ENCODE measurements at regions not wholly inside any gene's neighbourhood (a gene's known extent, or its start where the extent isn't known, plus 50 kb on each side); places are given as distances from the start of the nearest gene placed in this dataset.

DNA sequence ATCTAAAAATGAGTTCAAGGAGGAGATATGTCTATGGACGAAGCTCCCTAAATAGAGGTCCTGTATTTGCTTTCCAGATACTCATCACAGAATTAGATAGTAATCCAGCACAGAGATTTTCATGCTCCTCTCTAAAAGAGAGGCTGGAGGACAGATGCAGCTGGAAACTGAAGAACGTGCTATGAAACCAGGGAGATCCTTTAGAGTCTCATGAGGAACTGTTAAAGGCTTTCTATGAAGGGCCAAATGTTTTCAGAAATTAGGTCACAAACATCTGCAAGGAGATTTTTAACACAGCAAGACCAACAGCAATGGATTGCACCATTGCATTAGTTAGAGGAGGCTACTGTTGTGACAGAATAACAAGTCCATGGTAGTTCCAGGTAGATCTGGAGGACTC lies 95.6 kb upstream of the ARHGAP20 start:
- intact Hi-C loops (cut with DNase I; ENCODE audit: low total_unique reads), result no loop called here
- Histone ChIP-seq H3K27ac (no peak overlapping the region), H3K27me3 (replicated peaks in 1 of 7) (peaks cover 0 to 4% (median 0%) of the 10 kb centered on the region in 7 donors), H3K4me3 (no peak overlapping the region), H3K9me3 (no peaks in the 10 kb centered on the region), H3K4me1 (no peaks in the 10 kb centered on the region), H3K36me3 (no peaks in the 10 kb centered on the region)
- no peak for DNase-seq
- WGBS, 5 donors, result 75 to 92% (median 86%) methylated on average over 2 of the region's 2 CpGs
- TF ChIP-seq POLR2AphosphoS5 (IDR thresholded peaks at IDR 0.05) (no peak), POLR2A (IDR thresholded peaks at IDR 0.05) (no peak)
- TF ChIP-seq, protein P1, sequence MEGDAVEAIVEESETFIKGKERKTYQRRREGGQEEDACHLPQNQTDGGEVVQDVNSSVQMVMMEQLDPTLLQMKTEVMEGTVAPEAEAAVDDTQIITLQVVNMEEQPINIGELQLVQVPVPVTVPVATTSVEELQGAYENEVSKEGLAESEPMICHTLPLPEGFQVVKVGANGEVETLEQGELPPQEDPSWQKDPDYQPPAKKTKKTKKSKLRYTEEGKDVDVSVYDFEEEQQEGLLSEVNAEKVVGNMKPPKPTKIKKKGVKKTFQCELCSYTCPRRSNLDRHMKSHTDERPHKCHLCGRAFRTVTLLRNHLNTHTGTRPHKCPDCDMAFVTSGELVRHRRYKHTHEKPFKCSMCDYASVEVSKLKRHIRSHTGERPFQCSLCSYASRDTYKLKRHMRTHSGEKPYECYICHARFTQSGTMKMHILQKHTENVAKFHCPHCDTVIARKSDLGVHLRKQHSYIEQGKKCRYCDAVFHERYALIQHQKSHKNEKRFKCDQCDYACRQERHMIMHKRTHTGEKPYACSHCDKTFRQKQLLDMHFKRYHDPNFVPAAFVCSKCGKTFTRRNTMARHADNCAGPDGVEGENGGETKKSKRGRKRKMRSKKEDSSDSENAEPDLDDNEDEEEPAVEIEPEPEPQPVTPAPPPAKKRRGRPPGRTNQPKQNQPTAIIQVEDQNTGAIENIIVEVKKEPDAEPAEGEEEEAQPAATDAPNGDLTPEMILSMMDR (IDR thresholded peaks at IDR 0.05 in 8 of 11, conservative IDR thresholded peaks at IDR 0.05 in 3 of 11), result no peak

DNA sequence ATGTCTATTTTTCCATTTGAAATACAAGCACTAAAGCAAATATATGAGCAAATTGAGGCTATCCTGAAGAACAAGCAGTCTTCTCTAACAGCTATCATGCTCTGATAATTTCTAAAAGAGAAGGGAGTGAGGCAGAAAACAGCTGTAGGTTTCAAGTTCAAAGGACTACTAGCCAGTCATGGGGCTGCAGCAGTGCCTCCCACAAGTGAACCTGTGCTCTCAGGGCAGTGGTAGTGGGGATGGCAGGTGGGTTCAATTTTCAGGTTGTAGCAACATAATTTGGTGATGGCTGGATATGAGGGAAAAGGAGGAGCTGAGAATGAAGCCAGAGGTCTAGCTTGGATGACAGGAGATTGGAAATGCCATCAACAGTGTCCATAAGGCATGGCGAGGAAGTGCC lies 93.5 kb upstream of the ARHGAP20 start:
- TF ChIP-seq POLR2A (IDR thresholded peaks at IDR 0.05) (no peak), POLR2AphosphoS5 (IDR thresholded peaks at IDR 0.05) (no peak)
- TF ChIP-seq, protein P1 (IDR thresholded peaks at IDR 0.05 in 8 of 11, conservative IDR thresholded peaks at IDR 0.05 in 3 of 11), result no peak
- no peak for DNase-seq
- Histone ChIP-seq H3K36me3 (no peaks in the 10 kb centered on the region), H3K4me3 (no peak overlapping the region), H3K4me1 (no peaks in the 10 kb centered on the region), H3K27ac (no peak overlapping the region), H3K27me3 (replicated peaks in 1 of 7) (peaks cover 0 to 4% (median 0%) of the 10 kb centered on the region in 7 donors), H3K9me3 (no peaks in the 10 kb centered on the region)
- intact Hi-C loops (cut with DNase I; ENCODE audit: low total_unique reads), result no loop called here
- WGBS, 5 donors, result 87 to 96% (median 91%) methylated on average over 1 of the region's 1 CpG

DNA sequence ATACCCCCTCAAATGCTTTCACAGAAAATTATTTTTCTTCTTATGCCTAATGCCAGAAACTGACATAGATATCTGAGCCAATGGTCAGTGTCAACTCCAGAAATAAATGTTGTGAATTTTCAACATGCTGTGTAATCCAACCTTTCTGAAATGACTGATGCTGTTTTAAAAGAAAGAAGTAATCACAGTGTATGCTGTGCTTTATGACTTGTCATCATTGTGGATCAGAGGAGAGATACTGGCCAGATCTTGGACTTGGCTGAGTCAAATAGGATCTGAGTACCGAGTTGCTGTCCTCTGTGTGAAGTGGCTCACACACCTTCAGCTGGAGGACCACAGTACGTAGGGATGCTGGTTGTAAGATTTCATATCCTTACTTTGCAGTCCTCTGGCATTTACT lies 89.9 kb upstream of the ARHGAP20 start:
- Histone ChIP-seq H3K36me3 (no peaks in the 10 kb centered on the region), H3K27me3 (replicated peaks in 1 of 7) (no peaks in the 10 kb centered on the region), H3K4me1 (peaks cover 0 to 16% (median 10%) of the 10 kb centered on the region in 6 donors), H3K9me3 (no peaks in the 10 kb centered on the region), H3K27ac (no peak overlapping the region), H3K4me3 (no peak overlapping the region)
- intact Hi-C loops (cut with DNase I; ENCODE audit: low total_unique reads), result no loop called here
- no peak for TF ChIP-seq POLR2AphosphoS5 (IDR thresholded peaks at IDR 0.05)
- TF ChIP-seq, protein P1 (IDR thresholded peaks at IDR 0.05 in 8 of 11, conservative IDR thresholded peaks at IDR 0.05 in 3 of 11), result no peak
- no peak for TF ChIP-seq POLR2A (IDR thresholded peaks at IDR 0.05)
- WGBS, 5 donors, result 85 to 95% (median 92%) methylated on average over 2 of the region's 2 CpGs
- DNase-seq, result no peak

DNA sequence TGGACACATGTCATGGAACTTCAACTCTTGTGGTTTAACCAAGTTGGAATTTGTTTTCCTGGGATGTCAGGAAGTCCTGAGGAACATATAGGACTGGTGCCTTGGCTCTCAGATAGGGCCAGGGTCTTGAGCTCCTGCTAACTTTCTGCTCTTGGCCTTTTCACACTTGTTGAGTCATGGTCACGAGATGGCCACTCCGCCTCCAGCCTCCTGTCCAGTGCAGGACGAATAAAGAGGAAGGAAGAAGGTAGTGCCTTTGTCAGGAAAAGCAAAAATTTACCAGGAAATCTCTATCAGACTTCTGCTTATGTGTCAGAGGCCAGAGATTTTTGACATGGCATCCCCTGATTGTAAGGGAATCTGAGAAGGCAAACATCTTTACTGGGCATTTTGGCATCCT lies 89.1 kb upstream of the ARHGAP20 start:
- intact Hi-C loops (cut with DNase I; ENCODE audit: low total_unique reads), result no loop called here
- DNase-seq, result no peak
- Histone ChIP-seq H3K27me3 (replicated peaks in 1 of 7) (no peaks in the 10 kb centered on the region), H3K27ac (no peak overlapping the region), H3K4me1 (peaks cover 0 to 18% (median 10%) of the 10 kb centered on the region in 6 donors), H3K9me3 (no peaks in the 10 kb centered on the region), H3K36me3 (no peaks in the 10 kb centered on the region), H3K4me3 (no peak overlapping the region)
- 38 to 60% (median 52%) methylated on average over 3 of the region's 3 CpGs for WGBS, 5 donors
- no peak for TF ChIP-seq POLR2A (IDR thresholded peaks at IDR 0.05)
- TF ChIP-seq POLR2AphosphoS5 (IDR thresholded peaks at IDR 0.05), result no peak

Data from spleen (tissue), 11 donors.